ENCODE measurements at regions not wholly inside any gene's neighbourhood (a gene's known extent, or its start where the extent isn't known, plus 50 kb on each side); places are given as distances from the start of the nearest gene placed in this dataset.

DNA sequence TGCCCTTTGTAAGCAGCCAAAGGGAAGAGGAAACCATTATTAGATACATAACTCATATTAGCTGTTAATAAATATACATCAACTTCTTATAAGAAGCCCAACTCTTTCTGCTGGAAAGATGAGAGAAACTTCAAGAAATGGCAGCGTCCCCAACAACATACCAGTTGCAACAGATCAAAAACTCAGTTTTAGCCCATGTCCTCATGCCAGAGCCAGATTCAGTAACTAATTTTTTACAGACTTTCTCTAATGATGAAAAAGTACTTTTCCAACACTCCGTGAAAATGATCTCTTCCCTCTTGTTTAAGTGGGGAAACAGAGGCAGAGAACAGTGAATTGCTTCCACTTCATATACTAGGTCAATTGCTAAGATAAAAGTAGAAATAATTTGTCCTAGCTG is 206.8 kb upstream of the NUDT4 start:
- no peak for TF ChIP-seq POLR2A (IDR thresholded peaks at IDR 0.05)
- TF ChIP-seq, protein P1, sequence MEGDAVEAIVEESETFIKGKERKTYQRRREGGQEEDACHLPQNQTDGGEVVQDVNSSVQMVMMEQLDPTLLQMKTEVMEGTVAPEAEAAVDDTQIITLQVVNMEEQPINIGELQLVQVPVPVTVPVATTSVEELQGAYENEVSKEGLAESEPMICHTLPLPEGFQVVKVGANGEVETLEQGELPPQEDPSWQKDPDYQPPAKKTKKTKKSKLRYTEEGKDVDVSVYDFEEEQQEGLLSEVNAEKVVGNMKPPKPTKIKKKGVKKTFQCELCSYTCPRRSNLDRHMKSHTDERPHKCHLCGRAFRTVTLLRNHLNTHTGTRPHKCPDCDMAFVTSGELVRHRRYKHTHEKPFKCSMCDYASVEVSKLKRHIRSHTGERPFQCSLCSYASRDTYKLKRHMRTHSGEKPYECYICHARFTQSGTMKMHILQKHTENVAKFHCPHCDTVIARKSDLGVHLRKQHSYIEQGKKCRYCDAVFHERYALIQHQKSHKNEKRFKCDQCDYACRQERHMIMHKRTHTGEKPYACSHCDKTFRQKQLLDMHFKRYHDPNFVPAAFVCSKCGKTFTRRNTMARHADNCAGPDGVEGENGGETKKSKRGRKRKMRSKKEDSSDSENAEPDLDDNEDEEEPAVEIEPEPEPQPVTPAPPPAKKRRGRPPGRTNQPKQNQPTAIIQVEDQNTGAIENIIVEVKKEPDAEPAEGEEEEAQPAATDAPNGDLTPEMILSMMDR (IDR thresholded peaks at IDR 0.05), result no peak
